ENCODE measurements at regions not wholly inside any gene's neighbourhood (a gene's known extent, or its start where the extent isn't known, plus 50 kb on each side); places are given as distances from the start of the nearest gene placed in this dataset.
A peak's percentile ranks its signal among the peaks of the same experiment; 100 is the strongest.

DNA sequence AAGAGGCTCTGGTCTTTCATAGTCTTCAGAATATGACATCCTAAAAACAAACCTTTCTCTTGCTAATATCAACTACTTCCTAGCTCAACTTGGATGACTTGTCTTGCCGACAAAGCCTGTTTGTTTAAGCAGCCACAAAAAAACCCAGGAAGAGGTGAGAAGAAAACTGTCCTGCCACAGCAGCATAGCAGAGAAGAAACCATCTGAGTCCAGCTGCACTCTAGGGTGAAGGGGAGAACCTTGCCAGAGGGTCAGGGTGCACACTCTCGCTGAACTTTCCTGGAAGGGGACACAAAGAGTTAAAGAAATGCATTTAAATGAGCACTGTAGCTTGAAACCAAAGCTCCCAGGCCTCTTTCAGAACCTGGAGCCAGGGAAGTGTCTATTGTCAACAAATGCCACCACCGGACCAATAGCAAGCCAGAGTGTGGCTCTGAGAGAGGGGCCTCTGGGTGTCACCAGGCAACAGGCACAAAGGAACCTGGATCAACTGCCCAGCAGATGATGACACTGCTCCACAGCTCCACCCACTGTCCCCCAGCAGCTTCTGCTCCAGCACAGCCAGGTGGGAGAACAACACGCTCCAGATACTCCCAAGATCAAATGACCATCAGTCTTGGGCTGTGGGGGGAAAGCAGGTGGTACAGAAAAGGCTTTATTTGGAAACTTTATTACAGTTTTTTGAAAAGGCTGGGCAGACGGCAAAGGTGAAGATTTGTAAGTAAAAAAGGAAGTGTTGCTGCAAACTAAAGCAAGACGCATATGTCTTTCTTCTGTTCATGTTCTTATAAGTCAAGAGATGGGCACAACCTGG, 105.7 kb downstream of the RASSF10 start (continued):
- TF ChIP-seq, protein P1, sequence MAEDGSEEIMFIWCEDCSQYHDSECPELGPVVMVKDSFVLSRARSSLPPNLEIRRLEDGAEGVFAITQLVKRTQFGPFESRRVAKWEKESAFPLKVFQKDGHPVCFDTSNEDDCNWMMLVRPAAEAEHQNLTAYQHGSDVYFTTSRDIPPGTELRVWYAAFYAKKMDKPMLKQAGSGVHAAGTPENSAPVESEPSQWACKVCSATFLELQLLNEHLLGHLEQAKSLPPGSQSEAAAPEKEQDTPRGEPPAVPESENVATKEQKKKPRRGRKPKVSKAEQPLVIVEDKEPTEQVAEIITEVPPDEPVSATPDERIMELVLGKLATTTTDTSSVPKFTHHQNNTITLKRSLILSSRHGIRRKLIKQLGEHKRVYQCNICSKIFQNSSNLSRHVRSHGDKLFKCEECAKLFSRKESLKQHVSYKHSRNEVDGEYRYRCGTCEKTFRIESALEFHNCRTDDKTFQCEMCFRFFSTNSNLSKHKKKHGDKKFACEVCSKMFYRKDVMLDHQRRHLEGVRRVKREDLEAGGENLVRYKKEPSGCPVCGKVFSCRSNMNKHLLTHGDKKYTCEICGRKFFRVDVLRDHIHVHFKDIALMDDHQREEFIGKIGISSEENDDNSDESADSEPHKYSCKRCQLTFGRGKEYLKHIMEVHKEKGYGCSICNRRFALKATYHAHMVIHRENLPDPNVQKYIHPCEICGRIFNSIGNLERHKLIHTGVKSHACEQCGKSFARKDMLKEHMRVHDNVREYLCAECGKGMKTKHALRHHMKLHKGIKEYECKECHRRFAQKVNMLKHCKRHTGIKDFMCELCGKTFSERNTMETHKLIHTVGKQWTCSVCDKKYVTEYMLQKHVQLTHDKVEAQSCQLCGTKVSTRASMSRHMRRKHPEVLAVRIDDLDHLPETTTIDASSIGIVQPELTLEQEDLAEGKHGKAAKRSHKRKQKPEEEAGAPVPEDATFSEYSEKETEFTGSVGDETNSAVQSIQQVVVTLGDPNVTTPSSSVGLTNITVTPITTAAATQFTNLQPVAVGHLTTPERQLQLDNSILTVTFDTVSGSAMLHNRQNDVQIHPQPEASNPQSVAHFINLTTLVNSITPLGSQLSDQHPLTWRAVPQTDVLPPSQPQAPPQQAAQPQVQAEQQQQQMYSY (CRISPR knock-in tag; IDR thresholded peaks at IDR 0.05): no peak
- TF ChIP-seq ZMYM2 (CRISPR knock-in tag; IDR thresholded peaks at IDR 0.05): no peak
- TF ChIP-seq ZBTB21 (CRISPR knock-in tag; IDR thresholded peaks at IDR 0.05): no peak
- TF ChIP-seq ZNF569 (CRISPR knock-in tag; IDR thresholded peaks at IDR 0.05; ENCODE audit: borderline replicate concordance): no peak
- TF ChIP-seq, protein P2, sequence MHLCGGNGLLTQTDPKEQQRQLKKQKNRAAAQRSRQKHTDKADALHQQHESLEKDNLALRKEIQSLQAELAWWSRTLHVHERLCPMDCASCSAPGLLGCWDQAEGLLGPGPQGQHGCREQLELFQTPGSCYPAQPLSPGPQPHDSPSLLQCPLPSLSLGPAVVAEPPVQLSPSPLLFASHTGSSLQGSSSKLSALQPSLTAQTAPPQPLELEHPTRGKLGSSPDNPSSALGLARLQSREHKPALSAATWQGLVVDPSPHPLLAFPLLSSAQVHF (CRISPR knock-in tag; IDR thresholded peaks at IDR 0.05): no peak
- TF ChIP-seq ZNF598 (CRISPR knock-in tag; IDR thresholded peaks at IDR 0.05; ENCODE audit: borderline replicate concordance): no peak
- no peak for TF ChIP-seq ZNF17 (CRISPR knock-in tag; IDR thresholded peaks at IDR 0.05)
- no peak for TF ChIP-seq ZNF7 (CRISPR knock-in tag; IDR thresholded peaks at IDR 0.05)
- TF ChIP-seq RFX3 (CRISPR knock-in tag; IDR thresholded peaks at IDR 0.05): peak; percentile 76
- TF ChIP-seq MLLT10 (CRISPR knock-in tag; IDR thresholded peaks at IDR 0.05): no peak
- TF ChIP-seq JARID2 (CRISPR knock-in tag; IDR thresholded peaks at IDR 0.05; ENCODE audit: insufficient replicate concordance): no peak
- TF ChIP-seq, protein P3, sequence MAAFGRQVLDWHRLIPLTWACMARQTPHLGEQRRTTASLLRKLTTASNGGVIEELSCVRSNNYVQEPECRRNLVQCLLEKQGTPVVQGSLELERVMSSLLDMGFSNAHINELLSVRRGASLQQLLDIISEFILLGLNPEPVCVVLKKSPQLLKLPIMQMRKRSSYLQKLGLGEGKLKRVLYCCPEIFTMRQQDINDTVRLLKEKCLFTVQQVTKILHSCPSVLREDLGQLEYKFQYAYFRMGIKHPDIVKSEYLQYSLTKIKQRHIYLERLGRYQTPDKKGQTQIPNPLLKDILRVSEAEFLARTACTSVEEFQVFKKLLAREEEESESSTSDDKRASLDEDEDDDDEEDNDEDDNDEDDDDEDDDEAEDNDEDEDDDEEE (CRISPR knock-in tag; IDR thresholded peaks at IDR 0.05): no peak
- TF ChIP-seq, protein P4, sequence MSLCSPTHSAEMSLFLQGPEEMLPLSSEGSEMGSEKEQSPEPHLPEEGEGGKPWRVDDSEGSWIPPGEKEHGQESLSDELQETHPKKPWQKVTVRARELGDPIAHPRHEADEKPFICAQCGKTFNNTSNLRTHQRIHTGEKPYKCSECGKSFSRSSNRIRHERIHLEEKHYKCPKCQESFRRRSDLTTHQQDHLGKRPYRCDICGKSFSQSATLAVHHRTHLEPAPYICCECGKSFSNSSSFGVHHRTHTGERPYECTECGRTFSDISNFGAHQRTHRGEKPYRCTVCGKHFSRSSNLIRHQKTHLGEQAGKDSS (CRISPR knock-in tag; IDR thresholded peaks at IDR 0.05; ENCODE audit: borderline replicate concordance, low read depth): no peak
- TF ChIP-seq, protein P5, sequence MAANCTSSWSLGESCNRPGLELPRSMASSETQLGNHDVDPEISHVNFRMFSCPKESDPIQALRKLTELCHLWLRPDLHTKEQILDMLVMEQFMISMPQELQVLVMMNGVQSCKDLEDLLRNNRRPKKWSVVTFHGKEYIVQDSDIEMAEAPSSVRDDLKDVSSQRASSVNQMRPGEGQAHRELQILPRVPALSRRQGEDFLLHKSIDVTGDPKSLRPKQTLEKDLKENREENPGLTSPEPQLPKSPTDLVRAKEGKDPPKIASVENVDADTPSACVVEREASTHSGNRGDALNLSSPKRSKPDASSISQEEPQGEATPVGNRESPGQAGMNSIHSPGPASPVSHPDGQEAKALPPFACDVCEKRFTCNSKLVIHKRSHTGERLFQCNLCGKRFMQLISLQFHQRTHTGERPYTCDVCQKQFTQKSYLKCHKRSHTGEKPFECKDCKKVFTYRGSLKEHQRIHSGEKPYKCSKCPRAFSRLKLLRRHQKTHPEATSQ (CRISPR knock-in tag; IDR thresholded peaks at IDR 0.05; ENCODE audit: borderline replicate concordance): no peak
- 0 out of 2 replicates have a peak, but pooled peaks have one; percentile 25 for TF ChIP-seq CREB1 (IDR thresholded peaks at IDR 0.05)
- peak; percentile 33; the same call in 1 of the 2 replicates for TF ChIP-seq CREB1 (CRISPR knock-in tag; IDR thresholded peaks at IDR 0.05)
- TF ChIP-seq, protein P6, sequence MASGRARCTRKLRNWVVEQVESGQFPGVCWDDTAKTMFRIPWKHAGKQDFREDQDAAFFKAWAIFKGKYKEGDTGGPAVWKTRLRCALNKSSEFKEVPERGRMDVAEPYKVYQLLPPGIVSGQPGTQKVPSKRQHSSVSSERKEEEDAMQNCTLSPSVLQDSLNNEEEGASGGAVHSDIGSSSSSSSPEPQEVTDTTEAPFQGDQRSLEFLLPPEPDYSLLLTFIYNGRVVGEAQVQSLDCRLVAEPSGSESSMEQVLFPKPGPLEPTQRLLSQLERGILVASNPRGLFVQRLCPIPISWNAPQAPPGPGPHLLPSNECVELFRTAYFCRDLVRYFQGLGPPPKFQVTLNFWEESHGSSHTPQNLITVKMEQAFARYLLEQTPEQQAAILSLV (CRISPR knock-in tag; IDR thresholded peaks at IDR 0.05; ENCODE audit: borderline replicate concordance): 0 out of 2 replicates have a peak, but pooled peaks have one; percentile 34
- no peak for TF ChIP-seq GTF2F1 (IDR thresholded peaks at IDR 0.05; ENCODE audit: low read length)
- TF ChIP-seq ZNF230 (CRISPR knock-in tag; IDR thresholded peaks at IDR 0.05): no peak
- TF ChIP-seq TMF1 (CRISPR knock-in tag; IDR thresholded peaks at IDR 0.05; ENCODE audit: low read depth): no peak
- TF ChIP-seq POLR2G (IDR thresholded peaks at IDR 0.05; ENCODE audit: low read depth, low read length): no peak
- peak; percentile 30; the same call in 1 of the 2 replicates for TF ChIP-seq HDAC2 (CRISPR knock-in tag; IDR thresholded peaks at IDR 0.05)

All from HepG2 (cell line).